ENCODE measurements at regions not wholly inside any gene's neighbourhood (a gene's known extent, or its start where the extent isn't known, plus 50 kb on each side); places are given as distances from the start of the nearest gene placed in this dataset.

DNA sequence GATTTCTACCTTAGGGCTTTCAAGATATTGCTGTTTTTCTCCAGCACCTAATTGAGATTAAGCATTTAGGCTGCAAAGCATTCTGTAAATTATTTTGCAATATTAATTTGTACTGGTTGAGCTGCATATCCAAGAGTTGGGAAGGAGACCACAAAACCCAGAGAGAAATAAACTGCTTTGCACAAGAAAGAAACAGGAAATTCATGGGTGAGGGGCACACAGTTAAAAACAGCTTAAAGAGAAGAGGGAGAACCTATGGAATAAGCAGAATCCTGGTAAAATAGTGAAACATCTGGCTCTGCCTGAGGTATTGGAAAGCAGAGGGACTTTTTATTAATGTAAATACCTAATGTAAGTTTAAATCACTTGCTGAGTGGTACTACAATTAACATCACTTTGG is 243.0 kb downstream of the TMEM167A start:
- Histone ChIP-seq H3K9me3 (no peaks in the 10 kb centered on the region), H3K27ac (no peak overlapping the region), H3K4me1 (no peaks in the 10 kb centered on the region), H3K4me3 (no peak overlapping the region), H3K36me3 (no peaks in the 10 kb centered on the region), H3K27me3 (no peaks in the 10 kb centered on the region)
- TF ChIP-seq CTCF (IDR thresholded peaks at IDR 0.05), result no peak
- intact Hi-C loops (cut with DNase I; ENCODE audit: low total_unique reads), result no loop called here
- no peak for DNase-seq

DNA sequence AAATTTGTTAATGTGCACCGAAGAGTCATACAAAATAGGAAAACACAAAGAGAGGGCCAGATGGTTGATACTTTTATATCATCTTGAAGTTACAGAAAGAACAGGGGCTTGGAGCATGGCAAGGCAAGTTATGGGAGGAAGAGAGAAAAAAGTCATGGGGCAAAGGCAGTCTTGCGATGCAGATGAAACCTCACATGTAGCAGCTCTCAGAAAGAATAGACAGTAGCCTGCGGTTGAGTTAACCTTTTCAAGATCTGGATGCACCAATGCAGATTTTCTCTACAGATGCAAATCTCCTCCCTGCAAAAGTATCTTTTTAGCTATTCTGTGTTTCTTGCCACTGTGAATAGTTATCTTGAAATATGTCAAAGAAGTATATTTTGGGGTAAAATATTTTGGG is 243.9 kb downstream of the TMEM167A start:
- Histone ChIP-seq H3K9me3 (no peaks in the 10 kb centered on the region), H3K27ac (no peak overlapping the region), H3K36me3 (no peaks in the 10 kb centered on the region), H3K4me1 (no peaks in the 10 kb centered on the region), H3K4me3 (no peak overlapping the region), H3K27me3 (no peaks in the 10 kb centered on the region)
- no peak for TF ChIP-seq CTCF (IDR thresholded peaks at IDR 0.05)
- DNase-seq, result no peak
- intact Hi-C loops (cut with DNase I; ENCODE audit: low total_unique reads), result no loop called here

DNA sequence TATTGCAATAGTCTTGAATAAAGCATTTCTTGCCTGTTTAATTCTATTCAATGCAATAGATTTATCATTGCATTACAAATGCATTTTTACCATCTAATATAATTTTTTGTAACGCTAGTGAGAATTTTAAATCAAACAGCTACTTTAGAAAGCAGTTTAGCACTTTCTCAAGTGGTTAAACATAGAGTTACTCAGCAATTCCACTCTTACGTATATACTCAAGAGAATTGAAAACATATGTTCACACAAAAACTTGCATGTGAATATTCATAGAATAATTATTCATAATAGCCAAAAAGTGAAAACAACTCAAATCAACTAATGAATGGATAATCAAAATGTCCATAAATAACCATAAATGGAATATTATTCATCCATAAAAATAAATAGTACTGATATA is 244.7 kb downstream of the TMEM167A start:
- H3K27me3 ChIP-seq, result no peaks in the 10 kb centered on the region
- H3K4me3 ChIP-seq, result no peak overlapping the region
- H3K4me1 ChIP-seq, result no peaks in the 10 kb centered on the region
- H3K9me3 ChIP-seq, result no peaks in the 10 kb centered on the region
- intact Hi-C loops (cut with DNase I; ENCODE audit: low total_unique reads), result no loop called here
- no peak for DNase-seq
- H3K36me3 ChIP-seq, result no peaks in the 10 kb centered on the region
- no peak overlapping the region for H3K27ac ChIP-seq
- no peak for TF ChIP-seq CTCF (IDR thresholded peaks at IDR 0.05)

GRCh38 chr5:82828211-82828610 is 249.0 kb downstream of the TMEM167A start:
- H3K27ac ChIP-seq, result no peak overlapping the region
- intact Hi-C loops (cut with DNase I; ENCODE audit: low total_unique reads), result no loop called here
- no peaks in the 10 kb centered on the region for H3K27me3 ChIP-seq
- no peak for DNase-seq
- TF ChIP-seq CTCF (IDR thresholded peaks at IDR 0.05), result no peak
- H3K4me3 ChIP-seq, result no peak overlapping the region
- H3K9me3 ChIP-seq, result no peaks in the 10 kb centered on the region
- H3K4me1 ChIP-seq, result no peaks in the 10 kb centered on the region
- no peaks in the 10 kb centered on the region for H3K36me3 ChIP-seq

GRCh38 chr5:82827651-82828050 is 249.5 kb downstream of the TMEM167A start:
- H3K36me3 ChIP-seq, result no peaks in the 10 kb centered on the region
- no peak for DNase-seq
- no peak for TF ChIP-seq CTCF (IDR thresholded peaks at IDR 0.05)
- H3K27ac ChIP-seq, result no peak overlapping the region
- no peaks in the 10 kb centered on the region for H3K4me1 ChIP-seq
- no peaks in the 10 kb centered on the region for H3K9me3 ChIP-seq
- H3K4me3 ChIP-seq, result no peak overlapping the region
- H3K27me3 ChIP-seq, result no peaks in the 10 kb centered on the region
- intact Hi-C loops (cut with DNase I; ENCODE audit: low total_unique reads), result no loop called here

DNA sequence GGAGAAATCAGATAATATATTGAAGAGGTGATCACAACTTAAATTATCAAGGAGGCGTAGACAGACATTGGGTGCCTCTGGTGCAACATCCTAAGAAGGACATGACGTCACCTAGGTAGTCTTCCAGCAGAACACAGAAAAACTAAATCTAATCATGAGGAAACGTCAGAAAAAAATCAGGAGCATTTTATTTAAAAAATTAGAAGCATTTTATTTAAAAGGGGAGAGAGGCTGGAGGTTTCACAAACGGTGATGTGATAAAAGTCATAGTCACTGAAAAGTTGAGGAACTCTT is 254.6 kb downstream of the TMEM167A start:
- Histone ChIP-seq H3K9me3 (no peaks in the 10 kb centered on the region), H3K36me3 (no peaks in the 10 kb centered on the region), H3K4me3 (no peak overlapping the region), H3K4me1 (no peaks in the 10 kb centered on the region), H3K27me3 (no peaks in the 10 kb centered on the region), H3K27ac (no peak overlapping the region)
- no peak for TF ChIP-seq CTCF (IDR thresholded peaks at IDR 0.05)
- intact Hi-C loops (cut with DNase I; ENCODE audit: low total_unique reads), result no loop called here
- DNase-seq, result no peak

Data from tibial artery (tissue), 4 donors.